Uterus (tissue), 2 donors: ENCODE measurements at regions not wholly inside any gene's neighbourhood (a gene's known extent, or its start where the extent isn't known, plus 50 kb on each side); places are given as distances from the start of the nearest gene placed in this dataset.

Source experiments
- POLR2A ChIP-seq, 2 donors: fragments of 450-650 bp; IDR thresholded peaks; one replicate each; pipeline ENCODE4 v1.6.1; 2016; ENCODE audit warnings: antibody characterized with exemption in 2 of 2, mild to moderate bottlenecking in 1 of 2, moderate library complexity in 1 of 2
- TF ChIP-seq, protein P1 (sequence below), 4 experiments: fragments of 200-600 bp in 2 of 4; fragments of 450-650 bp in 2 of 4; sonication (generic) in 2 of 4; IDR thresholded peaks; one replicate each; pipeline ENCODE4 v1.5.1; 2016 to 2019; ENCODE audit warnings: antibody characterized with exemption in 4 of 4, mild to moderate bottlenecking in 2 of 4, moderate library complexity in 1 of 4

DNA sequence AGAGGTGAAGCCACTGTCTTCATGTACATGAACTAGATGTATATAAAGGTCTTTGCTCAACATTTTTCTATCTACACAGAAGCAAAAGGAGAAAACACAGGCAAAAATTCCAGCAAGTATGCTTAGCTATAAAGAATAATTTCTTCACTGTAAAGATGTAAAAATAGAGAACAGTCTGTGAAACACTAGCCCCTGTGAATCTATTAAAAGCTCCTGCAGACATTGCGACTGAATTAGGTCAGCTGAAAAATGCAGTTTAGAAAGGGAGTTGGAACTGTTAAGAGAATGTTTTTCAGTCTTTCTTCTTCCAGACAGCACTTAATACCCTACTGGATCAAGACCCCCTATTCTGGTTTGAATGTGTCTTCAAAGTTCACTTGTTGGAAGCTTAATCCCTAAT, 291.5 kb downstream of the KBTBD8 start:
- TF ChIP-seq, protein P1, sequence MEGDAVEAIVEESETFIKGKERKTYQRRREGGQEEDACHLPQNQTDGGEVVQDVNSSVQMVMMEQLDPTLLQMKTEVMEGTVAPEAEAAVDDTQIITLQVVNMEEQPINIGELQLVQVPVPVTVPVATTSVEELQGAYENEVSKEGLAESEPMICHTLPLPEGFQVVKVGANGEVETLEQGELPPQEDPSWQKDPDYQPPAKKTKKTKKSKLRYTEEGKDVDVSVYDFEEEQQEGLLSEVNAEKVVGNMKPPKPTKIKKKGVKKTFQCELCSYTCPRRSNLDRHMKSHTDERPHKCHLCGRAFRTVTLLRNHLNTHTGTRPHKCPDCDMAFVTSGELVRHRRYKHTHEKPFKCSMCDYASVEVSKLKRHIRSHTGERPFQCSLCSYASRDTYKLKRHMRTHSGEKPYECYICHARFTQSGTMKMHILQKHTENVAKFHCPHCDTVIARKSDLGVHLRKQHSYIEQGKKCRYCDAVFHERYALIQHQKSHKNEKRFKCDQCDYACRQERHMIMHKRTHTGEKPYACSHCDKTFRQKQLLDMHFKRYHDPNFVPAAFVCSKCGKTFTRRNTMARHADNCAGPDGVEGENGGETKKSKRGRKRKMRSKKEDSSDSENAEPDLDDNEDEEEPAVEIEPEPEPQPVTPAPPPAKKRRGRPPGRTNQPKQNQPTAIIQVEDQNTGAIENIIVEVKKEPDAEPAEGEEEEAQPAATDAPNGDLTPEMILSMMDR (IDR thresholded peaks at IDR 0.05) = no peak
- TF ChIP-seq POLR2A (IDR thresholded peaks at IDR 0.05) = no peak
